K562 (cell line): ENCODE measurements at regions not wholly inside any gene's neighbourhood (a gene's known extent, or its start where the extent isn't known, plus 50 kb on each side); places are given as distances from the start of the nearest gene placed in this dataset.

Source experiments
- BMI1 ChIP-seq: fragments of 150-350 bp; IDR thresholded peaks from 2 replicates; pipeline ENCODE4 v1.6.1; 2014; ENCODE audit warnings: low read length
- E2F6 ChIP-seq, 2 experiments: IDR thresholded peaks; 2 replicates each; pipeline ENCODE4 v1.6.1; 2011; ENCODE audit warnings: borderline replicate concordance in 1 of 2, control low read depth in 1 of 2, low read depth in 1 of 2, low read length in 1 of 2, mild to moderate bottlenecking in 1 of 2, mixed read lengths in 1 of 2, moderate library complexity in 1 of 2; ENCODE audit not compliant: insufficient read depth in 1 of 2, insufficient read length in 1 of 2, poor library complexity in 1 of 2, severe bottlenecking in 1 of 2; ENCODE audit errors: extremely low read depth in 1 of 2
- GATAD2B ChIP-seq: fragments of 450-650 bp; IDR thresholded peaks from 2 replicates; pipeline ENCODE4 v1.6.1; 2017; ENCODE audit warnings: mild to moderate bottlenecking, borderline replicate concordance
- MAZ ChIP-seq, 2 experiments: fragments of 450-650 bp in 1 of 2; sonication (generic) in 1 of 2; formaldehyde crosslinking; IDR thresholded peaks in 1 of 2; conservative IDR thresholded peaks in 1 of 2; 2 replicates each; pipeline versions ENCODE4 v1.4.0 to v1.5.0; 2020; ENCODE audit warnings: mild to moderate bottlenecking in 1 of 2, missing genetic modification reagents in 1 of 2
- MBD2 ChIP-seq: sonication (generic); IDR thresholded peaks from 2 replicates; pipeline ENCODE4 v1.6.1; 2016; ENCODE audit warnings: low read depth, borderline replicate concordance
- NONO ChIP-seq, 2 experiments: fragments of 200-400 bp in 1 of 2; fragments of 450-650 bp in 1 of 2; formaldehyde crosslinking in 1 of 2; IDR thresholded peaks; 2 replicates each; pipeline ENCODE4 v1.6.1; 2017; ENCODE audit warnings: low read depth in 2 of 2, mild to moderate bottlenecking in 2 of 2, moderate library complexity in 2 of 2, low read length in 1 of 2
- RB1 ChIP-seq: fragments of 450-650 bp; IDR thresholded peaks from 2 replicates; pipeline ENCODE4 v1.6.1; 2017; ENCODE audit warnings: low read depth, mild to moderate bottlenecking
- YY1 ChIP-seq, 3 experiments: IDR thresholded peaks; 2 replicates each; pipeline ENCODE4 v1.6.1; 2011; ENCODE audit warnings: low read length in 2 of 3, mild to moderate bottlenecking in 2 of 3, moderate library complexity in 2 of 3, borderline replicate concordance in 1 of 3, control low read depth in 1 of 3, low read depth in 1 of 3; ENCODE audit not compliant: insufficient read depth in 3 of 3, insufficient replicate concordance in 2 of 3, control insufficient read depth in 1 of 3, insufficient read length in 1 of 3; ENCODE audit errors: extremely low read depth in 1 of 3
- ZBED1 ChIP-seq: IDR thresholded peaks from 2 replicates; pipeline ENCODE4 v1.6.1; 2014
- ZBTB49 ChIP-seq: sonication (generic); formaldehyde crosslinking; IDR thresholded peaks from 2 replicates; pipeline ENCODE4 v1.8.0; 2022; ENCODE audit warnings: missing genetic modification reagents, mild to moderate bottlenecking, borderline replicate concordance
- TF ChIP-seq, protein P1 (sequence below): fragments of 450-650 bp; IDR thresholded peaks from 2 replicates; pipeline ENCODE4 v1.6.1; 2014; ENCODE audit warnings: low read depth, mild to moderate bottlenecking, moderate library complexity, borderline replicate concordance
- TF ChIP-seq, protein P2 (sequence below): sonication (generic); formaldehyde crosslinking; IDR thresholded peaks from 2 replicates; pipeline ENCODE4 v1.9.0; 2022; ENCODE audit warnings: mild to moderate bottlenecking, missing genetic modification reagents

- no peak for TF ChIP-seq ZBTB49 (CRISPR knock-in tag)
- TF ChIP-seq YY1 (IDR thresholded peaks at IDR 0.05; ENCODE audit: borderline replicate concordance in 1 of 3, control insufficient read depth in 1 of 3, extremely low read depth in 1 of 3, insufficient read depth in 3 of 3, insufficient read length in 1 of 3, insufficient replicate concordance in 2 of 3, low read depth in 1 of 3, low read length in 2 of 3) = peak in 1 of 3 experiments; percentile 44
- 0 out of 2 replicates have a peak, but pooled peaks have one; percentile 41 for TF ChIP-seq GATAD2B
- TF ChIP-seq, protein P1, sequence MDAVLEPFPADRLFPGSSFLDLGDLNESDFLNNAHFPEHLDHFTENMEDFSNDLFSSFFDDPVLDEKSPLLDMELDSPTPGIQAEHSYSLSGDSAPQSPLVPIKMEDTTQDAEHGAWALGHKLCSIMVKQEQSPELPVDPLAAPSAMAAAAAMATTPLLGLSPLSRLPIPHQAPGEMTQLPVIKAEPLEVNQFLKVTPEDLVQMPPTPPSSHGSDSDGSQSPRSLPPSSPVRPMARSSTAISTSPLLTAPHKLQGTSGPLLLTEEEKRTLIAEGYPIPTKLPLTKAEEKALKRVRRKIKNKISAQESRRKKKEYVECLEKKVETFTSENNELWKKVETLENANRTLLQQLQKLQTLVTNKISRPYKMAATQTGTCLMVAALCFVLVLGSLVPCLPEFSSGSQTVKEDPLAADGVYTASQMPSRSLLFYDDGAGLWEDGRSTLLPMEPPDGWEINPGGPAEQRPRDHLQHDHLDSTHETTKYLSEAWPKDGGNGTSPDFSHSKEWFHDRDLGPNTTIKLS = peak; percentile 53; the same call in 1 of the 2 replicates
- TF ChIP-seq BMI1 = peak; percentile 71
- no peak for TF ChIP-seq MBD2
- TF ChIP-seq ZBED1 = no peak
- TF ChIP-seq NONO (IDR thresholded peaks at IDR 0.05; ENCODE audit: low read depth in 2 of 2, low read length in 1 of 2) = 0 out of 4 replicates have a peak, but pooled peaks of 1 of the 2 experiments have one; percentile 20
- peak in 1 of 2 experiments; percentile 48; a peak in 2 of 4 replicates for TF ChIP-seq MAZ (CRISPR knock-in tag; conservative IDR thresholded peaks at IDR 0.05 in 1 of 2, IDR thresholded peaks at IDR 0.05 in 1 of 2)
- TF ChIP-seq E2F6 (IDR thresholded peaks at IDR 0.05; ENCODE audit: borderline replicate concordance in 1 of 2, extremely low read depth in 1 of 2, insufficient read depth in 1 of 2, insufficient read length in 1 of 2, low read depth in 1 of 2, low read length in 1 of 2, poor library complexity in 1 of 2, severe bottlenecking in 1 of 2) = peak; percentile 80 to 94
- TF ChIP-seq RB1 = peak; percentile 64; the same call in 1 of the 2 replicates
- TF ChIP-seq, protein P2, sequence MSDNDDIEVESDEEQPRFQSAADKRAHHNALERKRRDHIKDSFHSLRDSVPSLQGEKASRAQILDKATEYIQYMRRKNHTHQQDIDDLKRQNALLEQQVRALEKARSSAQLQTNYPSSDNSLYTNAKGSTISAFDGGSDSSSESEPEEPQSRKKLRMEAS (CRISPR knock-in tag) = peak; percentile 30; the same call in 1 of the 2 replicates
These were observed 66.9 kb upstream of the DNAH5 start (continued) for GRCh38 chr5:14011089-14012020.
